ENCODE measurements at regions not wholly inside any gene's neighbourhood (a gene's known extent, or its start where the extent isn't known, plus 50 kb on each side); places are given as distances from the start of the nearest gene placed in this dataset.

- no peak overlapping the region for H3K4me3 ChIP-seq (ENCODE audit: low read depth, low read length)
- no peak for TF ChIP-seq CTCF (IDR thresholded peaks at IDR 0.05; ENCODE audit: insufficient read depth, low read depth, low read length, missing control alignments)
- DNase-seq (ENCODE audit: low read depth), result no peak
Observed at GRCh38 chr9:73009649-73010288, 56.9 kb upstream of the ALDH1A1 start.

GRCh38 chr9:73007966-73008672, 55.3 kb upstream of the ALDH1A1 start:
- no peak for TF ChIP-seq CTCF (IDR thresholded peaks at IDR 0.05; ENCODE audit: insufficient read depth, low read depth, low read length, missing control alignments)

GRCh38 chr9:73006986-73007385, 54.1 kb upstream of the ALDH1A1 start:
- no peak for TF ChIP-seq CTCF (IDR thresholded peaks at IDR 0.05; ENCODE audit: insufficient read depth, low read depth, low read length, missing control alignments)
- no peak for DNase-seq (ENCODE audit: low read depth)
- H3K4me3 ChIP-seq (ENCODE audit: low read depth, low read length), result no peak overlapping the region

More at GRCh38 chr9:73007966-73008672, 55.3 kb upstream of the ALDH1A1 start:
- DNase-seq (ENCODE audit: low read depth), result no peak
- no peak overlapping the region for H3K4me3 ChIP-seq (ENCODE audit: low read depth, low read length)
